ENCODE measurements at regions not wholly inside any gene's neighbourhood (a gene's known extent, or its start where the extent isn't known, plus 50 kb on each side); places are given as distances from the start of the nearest gene placed in this dataset.

- peak; percentile 6 for DNase-seq (ENCODE audit: low read depth)
- peak; percentile 54 for TF ChIP-seq CTCF (IDR thresholded peaks at IDR 0.05; ENCODE audit: insufficient read depth, low read depth, low read length, missing control alignments)
- H3K4me3 ChIP-seq (ENCODE audit: low read length), result no peak overlapping the region
These were observed 800.7 kb upstream of the SLITRK5 start for GRCh38 chr13:86870444-86870843.

- no peak overlapping the region for H3K4me3 ChIP-seq (ENCODE audit: low read length)
- DNase-seq (ENCODE audit: low read depth), result no peak
These were observed 793.7 kb upstream of the SLITRK5 start for GRCh38 chr13:86877441-86877840.

DNA sequence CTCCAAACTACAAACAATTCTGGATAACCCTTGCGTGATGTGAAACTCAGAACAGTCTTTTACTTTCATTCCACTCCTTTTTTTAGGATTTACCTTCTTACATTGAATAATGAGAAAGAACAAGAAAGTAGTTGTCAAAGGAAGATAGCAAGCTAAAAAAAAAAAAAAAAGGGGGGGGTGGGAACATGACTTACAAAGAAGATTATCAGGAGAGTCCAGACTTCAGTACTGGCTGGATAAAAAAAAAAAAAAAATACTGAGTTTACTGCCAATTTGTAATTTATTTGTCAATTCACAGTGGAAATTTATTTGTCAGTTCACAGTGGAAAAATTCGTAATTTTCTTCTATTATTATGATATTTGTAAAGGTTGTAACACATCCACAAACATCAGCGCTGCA lies 792.4 kb upstream of the SLITRK5 start:
- DNase-seq (ENCODE audit: low read depth), result no peak
- TF ChIP-seq CTCF (IDR thresholded peaks at IDR 0.05; ENCODE audit: insufficient read depth, low read depth, low read length, missing control alignments), result no peak

More at GRCh38 chr13:86877441-86877840, 793.7 kb upstream of the SLITRK5 start:
- TF ChIP-seq CTCF (IDR thresholded peaks at IDR 0.05; ENCODE audit: insufficient read depth, low read depth, low read length, missing control alignments), result no peak

DNA sequence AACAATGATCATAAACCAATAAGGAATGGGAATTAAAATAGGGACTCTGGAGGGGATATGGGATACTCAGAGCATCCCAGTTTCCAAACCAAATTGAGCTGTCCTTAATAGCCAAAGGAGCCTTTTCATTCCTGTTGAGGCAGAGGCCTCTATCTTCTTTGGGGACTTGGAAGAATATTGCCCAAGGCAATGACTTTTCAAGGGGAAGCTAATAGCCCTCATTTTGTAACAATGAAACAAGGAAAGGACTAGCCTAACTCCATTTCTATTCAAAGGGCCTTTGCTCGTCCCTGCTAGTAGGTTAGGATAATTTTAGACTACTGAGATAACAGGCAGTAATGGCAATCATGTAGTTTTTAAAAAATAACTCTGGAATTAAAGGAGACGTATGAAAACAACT lies 789.8 kb upstream of the SLITRK5 start:
- no peak for DNase-seq (ENCODE audit: low read depth)
- H3K4me3 ChIP-seq (ENCODE audit: low read length), result no peak overlapping the region
- no peak for TF ChIP-seq CTCF (IDR thresholded peaks at IDR 0.05; ENCODE audit: insufficient read depth, low read depth, low read length, missing control alignments)

More for the DNA sequence above, 792.4 kb upstream of the SLITRK5 start:
- no peak overlapping the region for H3K4me3 ChIP-seq (ENCODE audit: low read length)

DNA sequence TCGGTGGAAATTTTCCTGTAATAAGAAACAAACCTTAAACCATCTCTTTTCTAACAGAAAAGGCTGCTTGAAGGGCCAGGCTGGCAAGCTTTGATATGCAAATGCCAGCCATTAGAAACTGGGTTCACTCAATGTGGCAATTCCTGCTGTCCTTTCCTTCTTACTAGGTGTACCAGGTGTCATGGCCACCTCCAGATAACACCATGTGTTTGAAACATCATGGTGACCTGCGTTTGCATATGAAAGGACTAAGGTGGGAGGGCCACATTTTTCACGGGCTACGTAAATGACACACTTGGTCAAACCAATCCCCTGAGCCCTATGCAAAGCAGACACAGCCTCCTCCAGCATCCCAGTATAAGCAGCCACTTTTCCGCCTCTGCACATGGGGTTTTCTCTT lies 789.1 kb upstream of the SLITRK5 start:
- no peak for TF ChIP-seq CTCF (IDR thresholded peaks at IDR 0.05; ENCODE audit: insufficient read depth, low read depth, low read length, missing control alignments)
- H3K4me3 ChIP-seq (ENCODE audit: low read length), result no peak overlapping the region
- no peak for DNase-seq (ENCODE audit: low read depth)

DNA sequence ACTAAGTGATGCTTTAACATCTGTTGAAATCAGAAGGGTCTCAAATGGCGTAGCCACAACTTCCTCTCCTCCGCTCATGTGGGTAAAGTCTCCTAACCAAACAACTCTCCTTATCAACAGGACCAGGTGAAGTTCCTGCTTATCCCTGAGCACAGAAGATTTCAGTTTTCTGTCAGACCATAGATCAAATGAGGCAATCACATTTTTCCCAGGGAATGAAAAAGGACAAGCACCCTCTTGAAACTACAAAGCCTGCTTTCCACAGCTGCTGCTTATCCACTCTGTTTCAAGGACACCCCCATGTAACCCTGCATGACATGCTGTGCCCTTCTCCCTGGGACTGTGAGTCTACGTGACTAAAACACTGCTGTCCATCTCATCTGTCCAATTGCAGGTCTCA lies 788.3 kb upstream of the SLITRK5 start:
- TF ChIP-seq CTCF (IDR thresholded peaks at IDR 0.05; ENCODE audit: insufficient read depth, low read depth, low read length, missing control alignments), result no peak
- H3K4me3 ChIP-seq (ENCODE audit: low read length), result no peak overlapping the region
- DNase-seq (ENCODE audit: low read depth), result peak; percentile 18

DNA sequence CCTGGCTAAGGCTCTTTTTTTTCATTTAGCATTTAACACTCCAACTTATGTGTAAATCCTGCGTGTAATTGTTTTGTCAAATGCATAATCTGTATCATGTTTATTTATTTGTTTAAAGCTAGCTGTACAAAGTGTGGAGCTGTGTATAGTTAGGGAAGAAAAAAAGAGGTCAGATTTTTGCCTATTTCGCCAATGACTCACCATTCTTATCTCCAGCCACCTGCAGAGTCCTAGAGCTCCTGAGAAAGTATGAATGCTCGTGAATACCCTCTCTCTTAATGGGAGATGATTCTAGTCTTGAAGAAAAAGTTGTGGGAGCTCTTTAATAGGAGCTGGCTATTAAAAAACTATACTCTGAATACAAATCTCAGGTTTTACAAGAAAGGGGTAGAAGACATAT lies 778.8 kb upstream of the SLITRK5 start:
- no peak for DNase-seq (ENCODE audit: low read depth)
- no peak for TF ChIP-seq CTCF (IDR thresholded peaks at IDR 0.05; ENCODE audit: insufficient read depth, low read depth, low read length, missing control alignments)
- no peak overlapping the region for H3K4me3 ChIP-seq (ENCODE audit: low read length)
